T-helper 17 cell (primary cell): ENCODE measurements at regions not wholly inside any gene's neighbourhood (a gene's known extent, or its start where the extent isn't known, plus 50 kb on each side); places are given as distances from the start of the nearest gene placed in this dataset.

ENCODE experiments used
- ATAC-seq: fragments of 150-1000 bp; cut with Tn5 transposase; 2 replicates; pipeline ENCODE4 v1.10.0; 2021; ENCODE audit warnings: mild to moderate bottlenecking, moderate library complexity
- DNase-seq, 3 donors: peaks; one replicate each; pipeline versions ENCODE4 v3.0.0 to v3.0.0-alpha.2; 2020 to 2021
- H3K9me3 ChIP-seq: one replicate; pipeline ENCODE4 v1.7.0; 2013; ENCODE audit warnings: low read length, mild to moderate bottlenecking; ENCODE audit not compliant: control insufficient read depth, poor library complexity, severe bottlenecking
- H3K27ac Mint-ChIP-seq: one replicate; pipeline ENCODE4 v1.8.0; 2022; ENCODE audit warnings: mild to moderate bottlenecking, moderate library complexity, mixed read lengths
- H3K27me3 Mint-ChIP-seq: one replicate; pipeline ENCODE4 v1.8.0; 2022; ENCODE audit warnings: mixed read lengths
- H3K36me3 Mint-ChIP-seq: one replicate; pipeline ENCODE4 v1.8.0; 2022; ENCODE audit warnings: low read depth, mixed read lengths
- H3K4me1 Mint-ChIP-seq: one replicate; pipeline ENCODE4 v1.8.0; 2022; ENCODE audit warnings: mild to moderate bottlenecking, mixed read lengths
- H3K4me3 Mint-ChIP-seq: one replicate; pipeline ENCODE4 v1.8.0; 2022; ENCODE audit warnings: mild to moderate bottlenecking, moderate library complexity, mixed read lengths

DNA sequence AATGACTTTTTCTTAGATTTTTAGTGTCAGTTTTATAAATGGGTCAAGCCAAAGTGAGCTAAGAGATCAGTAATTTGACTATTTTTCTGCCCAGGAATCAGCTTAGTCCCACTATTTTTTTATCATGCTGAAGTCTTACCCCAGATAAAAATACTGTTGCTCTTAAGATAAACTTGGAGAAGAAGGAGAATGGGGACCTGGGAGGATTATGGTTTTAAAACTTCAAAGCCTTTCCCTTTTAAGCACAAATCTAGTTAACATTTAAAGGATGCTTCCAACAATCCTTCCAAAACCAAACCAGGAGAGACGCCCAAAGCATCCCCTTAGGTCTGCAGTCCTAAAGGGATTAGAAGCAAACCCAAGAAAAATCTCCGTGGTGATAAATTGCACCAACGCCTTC, 172.4 kb downstream of the SP3 start:
- Mint-ChIP-seq H3K36me3 (no peaks in the 10 kb centered on the region), H3K4me1 (no peaks in the 10 kb centered on the region), H3K27me3 (peaks cover 43% of the 10 kb centered on the region), H3K4me3 (no peak overlapping the region), H3K27ac (no peak overlapping the region)
- H3K9me3 ChIP-seq: no peaks in the 10 kb centered on the region
- DNase-seq (no peak), ATAC-seq (no peak)

DNA sequence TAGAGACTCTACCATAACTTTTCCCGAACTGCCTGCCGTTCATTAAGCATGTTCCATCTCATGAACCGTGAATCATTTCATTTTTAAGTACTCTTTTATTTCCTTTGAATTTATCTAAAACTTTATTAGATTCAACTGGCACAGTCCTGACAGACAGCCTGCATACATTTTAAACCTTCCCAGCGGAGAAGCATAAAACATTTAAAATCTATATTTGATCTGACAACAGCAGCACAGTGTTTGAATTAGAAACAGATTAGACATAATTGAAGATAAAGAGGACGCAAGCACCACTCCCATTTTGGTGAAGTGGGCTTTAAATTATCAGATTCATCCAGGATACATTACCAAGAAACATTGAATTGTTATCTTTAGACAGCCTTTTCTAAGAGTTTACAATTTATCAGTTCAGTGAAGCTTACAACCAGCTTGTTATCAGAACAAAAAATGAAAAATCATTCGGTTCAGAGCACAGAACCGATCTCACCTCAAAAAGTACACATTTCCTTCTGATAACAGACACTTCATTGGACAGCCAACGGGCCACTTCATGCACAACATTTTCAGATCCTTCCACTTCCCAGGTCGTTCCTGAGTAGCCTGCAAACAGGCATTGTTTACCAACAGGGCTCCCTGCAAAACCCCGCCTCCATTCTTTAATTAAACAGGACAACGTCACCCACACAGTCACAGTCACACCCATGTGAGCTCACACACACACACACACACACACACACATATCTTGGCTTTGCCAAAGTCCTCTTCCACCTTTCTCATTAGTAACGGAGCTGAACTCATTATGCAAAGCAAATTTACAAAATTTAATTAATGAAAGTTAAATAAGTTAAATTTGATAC, 171.2 kb downstream of the SP3 start:
- Mint-ChIP-seq H3K4me1 (no peaks in the 10 kb centered on the region), H3K27ac (no peak overlapping the region), H3K4me3 (no peak overlapping the region), H3K27me3 (peaks cover 46% of the 10 kb centered on the region), H3K36me3 (no peaks in the 10 kb centered on the region)
- H3K9me3 ChIP-seq: no peaks in the 10 kb centered on the region
- DNase-seq: no peak
- ATAC-seq: no peak

DNA sequence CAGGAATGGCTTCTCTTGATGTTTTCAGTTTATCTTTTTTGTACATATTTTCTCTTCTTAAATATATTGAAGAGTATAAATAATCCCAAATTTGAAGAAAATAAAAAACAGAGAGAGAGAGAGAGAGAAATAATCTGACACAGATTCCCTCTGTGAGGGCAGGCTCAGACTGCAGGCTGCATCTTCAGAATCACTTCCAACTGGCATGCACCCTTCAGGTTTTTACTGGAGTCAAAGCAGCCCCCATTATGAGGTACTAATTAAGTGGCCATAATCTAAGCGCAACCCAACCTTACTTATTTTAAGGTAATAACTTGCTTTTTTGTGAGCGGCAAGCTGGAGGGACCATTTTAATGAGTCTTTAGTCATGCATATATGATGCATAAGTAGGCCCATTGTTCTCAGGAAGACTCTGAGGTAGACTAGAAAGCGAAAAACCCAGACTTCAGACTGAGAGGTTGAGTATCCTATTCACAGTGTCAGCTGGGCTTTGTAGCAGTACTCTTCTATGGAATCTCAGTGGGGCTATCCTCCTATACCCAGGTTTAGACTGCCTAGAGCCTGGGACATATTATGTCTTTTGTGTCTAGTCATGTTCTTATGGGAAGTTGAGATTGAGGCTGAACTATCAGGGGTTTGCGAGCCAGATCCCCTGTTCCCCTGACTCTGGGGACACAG, 167.4 kb downstream of the SP3 start:
- H3K27me3 Mint-ChIP-seq: peaks cover 34% of the 10 kb centered on the region
- no peak overlapping the region for H3K4me3 Mint-ChIP-seq
- H3K4me1 Mint-ChIP-seq: no peaks in the 10 kb centered on the region
- H3K36me3 Mint-ChIP-seq: no peaks in the 10 kb centered on the region
- no peaks in the 10 kb centered on the region for H3K9me3 ChIP-seq
- ATAC-seq (no peak), DNase-seq (no peak)
- no peak overlapping the region for H3K27ac Mint-ChIP-seq

DNA sequence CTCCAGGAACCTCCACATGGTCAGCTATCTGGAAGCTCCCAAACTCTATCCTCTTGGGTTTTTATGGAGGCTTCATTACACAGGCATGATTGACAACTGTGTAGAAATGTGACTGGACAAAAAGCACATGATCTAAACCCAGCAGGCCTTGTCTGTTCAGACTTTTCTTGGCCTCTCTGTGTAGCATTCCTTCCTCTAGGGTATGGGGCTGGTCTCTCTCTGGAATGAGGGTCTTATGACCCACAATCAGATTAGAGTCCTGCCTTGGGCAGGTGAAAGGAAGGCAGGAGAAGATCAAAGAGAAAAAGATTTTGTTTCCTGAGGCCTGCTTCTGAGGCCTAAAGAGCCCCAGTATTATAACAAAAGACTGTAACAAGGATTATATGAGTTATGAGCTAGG, 162.7 kb downstream of the SP3 start:
- ATAC-seq: no peak
- peaks cover 2% of the 10 kb centered on the region for H3K36me3 Mint-ChIP-seq
- no peaks in the 10 kb centered on the region for H3K9me3 ChIP-seq
- no peaks in the 10 kb centered on the region for H3K4me1 Mint-ChIP-seq
- DNase-seq: no peak
- H3K27ac Mint-ChIP-seq: no peak overlapping the region
- peaks cover 24% of the 10 kb centered on the region for H3K27me3 Mint-ChIP-seq
- H3K4me3 Mint-ChIP-seq: no peak overlapping the region

DNA sequence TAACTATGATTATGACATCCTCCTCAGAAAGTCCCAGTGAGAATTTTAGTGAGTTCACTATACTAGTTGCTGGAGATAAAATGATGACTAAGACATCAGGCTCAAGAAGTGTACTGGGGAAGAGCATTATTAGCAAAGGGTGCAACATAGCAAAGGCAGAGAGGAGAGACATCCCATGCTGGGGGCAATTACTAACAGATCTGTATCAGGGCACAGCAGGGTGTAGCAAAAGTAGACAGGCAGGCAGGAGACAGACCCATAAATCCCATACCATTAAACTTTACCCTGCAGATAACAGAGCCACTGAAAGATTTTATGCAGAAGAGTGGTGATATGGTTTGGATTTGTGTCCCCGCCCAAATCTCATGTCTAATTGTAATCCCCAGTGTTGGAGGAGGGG, 161.7 kb downstream of the SP3 start:
- no peak overlapping the region for H3K27ac Mint-ChIP-seq

DNA sequence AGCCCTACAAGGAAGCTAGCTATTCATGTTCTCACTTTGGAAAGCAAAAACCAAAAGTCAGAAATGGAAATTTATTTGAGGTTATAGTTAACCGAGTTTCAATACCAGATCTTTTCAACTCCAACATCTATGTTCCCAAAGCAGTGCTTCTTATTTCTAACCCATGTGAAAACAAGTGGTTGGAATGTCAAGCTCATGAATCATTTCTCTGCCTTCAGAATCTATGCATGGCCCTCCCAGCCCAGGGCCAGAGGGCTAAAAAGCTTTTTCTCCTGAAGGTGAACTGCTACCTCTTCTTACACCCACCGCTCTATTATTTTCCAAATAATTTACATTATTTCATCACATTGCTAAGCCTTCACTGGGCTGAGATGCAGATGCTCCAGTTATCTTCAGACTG, 158.4 kb downstream of the SP3 start:
- no peak for ATAC-seq
- DNase-seq: no peak
- no peaks in the 10 kb centered on the region for H3K9me3 ChIP-seq
- peaks cover 2% of the 10 kb centered on the region for H3K36me3 Mint-ChIP-seq
- peaks cover 11% of the 10 kb centered on the region for H3K27me3 Mint-ChIP-seq
- no peak overlapping the region for H3K27ac Mint-ChIP-seq
- H3K4me1 Mint-ChIP-seq: no peaks in the 10 kb centered on the region
- H3K4me3 Mint-ChIP-seq: no peak overlapping the region

More for the DNA sequence above, 161.7 kb downstream of the SP3 start:
- Mint-ChIP-seq H3K36me3 (peaks cover 2% of the 10 kb centered on the region), H3K4me3 (no peak overlapping the region), H3K27me3 (peaks cover 19% of the 10 kb centered on the region), H3K4me1 (no peaks in the 10 kb centered on the region)
- H3K9me3 ChIP-seq: no peaks in the 10 kb centered on the region
- ATAC-seq (no peak), DNase-seq (no peak)

DNA sequence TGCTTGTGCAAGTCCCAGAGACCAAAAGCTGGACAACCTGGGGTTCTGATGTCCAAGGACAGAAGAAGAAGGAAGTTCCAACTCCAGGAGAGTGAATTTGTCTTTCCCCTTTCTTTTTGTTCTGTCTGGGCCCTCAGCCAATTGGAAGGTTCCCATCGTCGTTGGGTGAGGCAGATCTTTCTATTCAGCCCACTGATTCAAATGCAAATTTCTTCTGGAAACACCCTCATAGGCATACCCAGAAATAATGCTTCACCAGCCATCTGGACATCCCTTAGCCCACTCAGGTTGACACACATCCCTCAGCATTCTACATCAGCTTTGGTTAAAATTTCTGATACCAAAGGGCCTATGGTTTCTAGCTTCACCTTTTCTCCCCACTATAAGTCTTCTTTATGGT, 156.5 kb downstream of the SP3 start:
- H3K27ac Mint-ChIP-seq: no peak overlapping the region
- H3K36me3 Mint-ChIP-seq: peaks cover 2% of the 10 kb centered on the region
- DNase-seq: no peak

DNA sequence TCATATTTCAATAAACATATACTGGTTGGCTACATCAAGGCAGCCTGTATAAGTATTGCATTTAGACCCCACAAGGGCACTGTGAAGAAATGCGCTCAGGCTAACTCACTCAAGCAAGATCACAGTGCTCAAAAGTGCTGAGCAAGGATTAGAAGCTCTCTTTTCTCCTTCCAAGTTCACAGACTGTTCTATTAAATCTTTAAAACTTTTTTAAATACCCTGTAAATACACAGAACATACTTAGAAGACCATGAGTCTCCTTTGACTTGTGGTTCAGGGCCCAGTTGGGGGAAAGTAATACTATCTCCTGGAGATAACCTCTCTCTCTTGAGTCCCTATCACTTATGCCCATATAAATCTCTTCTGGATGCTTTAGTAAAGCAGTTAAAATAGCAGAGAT, 152.9 kb downstream of the SP3 start:
- DNase-seq: no peak
- peaks cover 3% of the 10 kb centered on the region for H3K36me3 Mint-ChIP-seq
- no peaks in the 10 kb centered on the region for H3K9me3 ChIP-seq
- no peak overlapping the region for H3K27ac Mint-ChIP-seq
- H3K4me1 Mint-ChIP-seq: no peaks in the 10 kb centered on the region
- no peak for ATAC-seq
- H3K4me3 Mint-ChIP-seq: no peak overlapping the region
- H3K27me3 Mint-ChIP-seq: peaks cover 17% of the 10 kb centered on the region

More for the DNA sequence above, 156.5 kb downstream of the SP3 start:
- H3K4me3 Mint-ChIP-seq: no peak overlapping the region
- no peak for ATAC-seq
- H3K9me3 ChIP-seq: no peaks in the 10 kb centered on the region
- H3K27me3 Mint-ChIP-seq: peaks cover 19% of the 10 kb centered on the region
- no peaks in the 10 kb centered on the region for H3K4me1 Mint-ChIP-seq

DNA sequence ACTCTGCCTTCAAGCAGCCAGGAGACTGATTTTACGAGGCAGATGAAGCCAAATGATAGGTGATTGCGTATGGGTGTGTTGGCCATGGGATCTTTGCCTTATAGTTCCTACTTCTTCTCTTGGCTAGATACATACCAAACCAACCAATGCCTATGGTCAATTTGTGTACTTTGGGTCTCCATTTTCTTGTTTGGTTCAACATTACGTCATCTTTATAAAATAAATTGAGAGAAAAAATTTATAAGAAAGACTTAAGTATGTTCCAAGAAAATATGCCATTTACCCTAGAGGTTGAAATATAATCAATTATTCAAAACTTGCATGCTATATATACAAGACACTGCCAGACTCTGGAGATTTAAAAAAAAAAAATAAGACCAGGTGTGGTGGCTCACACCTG, 150.9 kb downstream of the SP3 start:
- H3K4me3 Mint-ChIP-seq: no peak overlapping the region
- H3K36me3 Mint-ChIP-seq: peaks cover 3% of the 10 kb centered on the region
- no peaks in the 10 kb centered on the region for H3K9me3 ChIP-seq
- H3K4me1 Mint-ChIP-seq: no peaks in the 10 kb centered on the region
- no peak overlapping the region for H3K27ac Mint-ChIP-seq
- peaks cover 17% of the 10 kb centered on the region for H3K27me3 Mint-ChIP-seq
- DNase-seq (no peak), ATAC-seq (no peak)

DNA sequence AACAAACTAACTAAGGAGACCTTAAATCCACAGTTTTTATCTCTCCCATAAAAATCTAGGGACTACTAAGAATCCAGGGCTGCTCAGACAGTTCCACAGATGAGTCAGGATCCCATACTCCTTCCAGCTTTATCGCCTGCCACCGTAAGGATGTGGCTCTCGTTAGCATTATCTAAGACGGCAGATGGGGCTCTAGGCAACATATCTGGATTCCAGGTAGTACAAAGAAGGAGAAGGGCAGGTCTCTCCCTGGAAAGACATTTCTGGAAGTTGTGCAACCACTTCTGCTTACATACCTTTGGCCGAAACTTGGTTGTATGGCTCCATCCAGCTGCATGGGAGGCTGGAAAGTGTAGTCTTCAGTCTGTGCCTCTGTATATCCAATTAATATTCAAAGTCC, 149.4 kb downstream of the SP3 start:
- no peaks in the 10 kb centered on the region for H3K9me3 ChIP-seq
- H3K4me1 Mint-ChIP-seq: no peaks in the 10 kb centered on the region
- DNase-seq (no peak), ATAC-seq (no peak)
- H3K27me3 Mint-ChIP-seq: peaks cover 26% of the 10 kb centered on the region
- peaks cover 3% of the 10 kb centered on the region for H3K36me3 Mint-ChIP-seq
- H3K27ac Mint-ChIP-seq: no peak overlapping the region
- no peak overlapping the region for H3K4me3 Mint-ChIP-seq

DNA sequence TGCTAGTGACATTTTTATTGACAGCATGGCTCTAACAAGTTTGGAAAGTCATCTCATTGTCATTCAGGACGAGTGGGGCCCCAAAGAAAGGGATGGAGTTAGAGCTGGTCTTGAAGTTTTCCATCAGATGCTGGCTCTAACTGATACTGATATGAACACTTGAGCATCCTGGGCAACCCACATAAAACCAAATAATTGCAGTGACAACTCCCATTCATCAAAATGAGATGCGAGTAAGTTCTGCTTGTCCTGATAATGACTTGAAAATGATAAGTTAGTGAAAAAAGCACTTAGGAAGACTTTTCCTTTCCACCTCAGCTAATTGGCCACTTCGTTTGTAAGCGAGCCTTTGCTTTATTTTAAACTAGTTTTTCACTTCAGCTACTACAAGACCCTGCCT, 147.6 kb downstream of the SP3 start:
- DNase-seq: no peak
- peaks cover 4% of the 10 kb centered on the region for H3K9me3 ChIP-seq
- H3K36me3 Mint-ChIP-seq: peaks cover 8% of the 10 kb centered on the region
- no peaks in the 10 kb centered on the region for H3K4me1 Mint-ChIP-seq
- peaks cover 41% of the 10 kb centered on the region for H3K27me3 Mint-ChIP-seq
- no peak for ATAC-seq
- H3K4me3 Mint-ChIP-seq: no peak overlapping the region
- no peak overlapping the region for H3K27ac Mint-ChIP-seq

DNA sequence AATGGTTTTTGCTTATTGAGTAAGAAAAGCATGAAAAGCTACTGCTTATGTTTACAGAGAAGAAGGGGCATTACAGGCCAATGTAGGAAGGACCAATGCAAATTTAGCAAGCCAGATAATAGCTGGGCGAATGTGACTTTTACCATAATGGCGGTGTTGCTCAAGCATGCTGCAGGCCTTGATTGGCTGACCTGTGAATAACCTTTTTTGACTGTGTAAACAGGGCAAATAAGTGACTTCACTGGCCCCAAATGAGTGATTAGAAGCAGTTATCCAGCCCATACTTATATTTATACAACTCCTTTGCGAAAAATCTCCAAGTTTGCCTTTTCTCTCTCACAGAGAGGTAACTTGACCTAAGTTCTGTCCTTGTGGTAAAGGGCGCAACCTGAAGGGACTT, 146.9 kb downstream of the SP3 start:
- peaks cover 4% of the 10 kb centered on the region for H3K9me3 ChIP-seq
- no peak overlapping the region for H3K4me3 Mint-ChIP-seq
- no peak for DNase-seq
- H3K27ac Mint-ChIP-seq: no peak overlapping the region
- H3K27me3 Mint-ChIP-seq: peaks cover 41% of the 10 kb centered on the region
- ATAC-seq: no peak
- H3K36me3 Mint-ChIP-seq: peaks cover 8% of the 10 kb centered on the region
- no peaks in the 10 kb centered on the region for H3K4me1 Mint-ChIP-seq

DNA sequence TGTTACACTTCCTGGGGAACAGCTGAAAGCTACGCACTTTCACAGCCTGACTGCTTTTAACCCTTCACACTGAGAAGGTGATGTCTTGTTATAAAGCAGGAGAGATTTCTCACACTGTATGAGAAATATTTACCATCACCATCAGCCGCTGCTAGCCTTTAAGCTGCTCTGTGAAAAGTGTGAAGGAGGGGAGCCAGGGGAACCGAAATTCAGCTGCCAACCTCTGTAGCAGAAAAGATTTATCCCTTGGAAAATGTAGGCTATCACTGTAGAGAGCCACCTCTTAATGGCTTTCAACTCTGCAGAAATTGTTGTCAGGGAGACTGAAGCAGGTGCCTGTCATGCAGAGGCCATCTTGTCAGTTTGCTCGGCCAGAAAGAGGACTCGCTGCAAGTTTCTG, 145.3 kb downstream of the SP3 start:
- ATAC-seq (no peak), DNase-seq (no peak)
- H3K4me3 Mint-ChIP-seq: no peak overlapping the region
- peaks cover 45% of the 10 kb centered on the region for H3K27me3 Mint-ChIP-seq
- peaks cover 6% of the 10 kb centered on the region for H3K36me3 Mint-ChIP-seq
- H3K9me3 ChIP-seq: peaks cover 4% of the 10 kb centered on the region
- H3K4me1 Mint-ChIP-seq: no peaks in the 10 kb centered on the region
- no peak overlapping the region for H3K27ac Mint-ChIP-seq

DNA sequence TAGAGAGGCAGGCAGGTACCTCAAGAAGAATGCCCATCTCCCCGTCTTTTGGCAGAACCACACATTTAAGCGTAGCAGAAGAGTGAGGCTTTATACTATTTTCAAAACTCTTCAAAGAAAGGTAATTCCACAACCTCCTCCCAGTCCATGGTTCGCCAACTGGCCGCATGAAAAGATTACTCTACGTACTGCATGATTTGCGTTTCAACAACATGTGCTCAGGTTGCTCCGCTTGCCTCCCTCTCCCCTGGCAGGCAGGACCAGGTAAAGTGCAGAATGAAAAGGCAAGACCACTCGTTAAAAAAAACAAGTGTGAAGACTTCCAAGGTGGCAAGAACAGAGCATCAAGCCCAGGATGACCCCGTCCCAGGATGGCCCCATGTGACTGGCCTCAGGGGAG, 143.7 kb downstream of the SP3 start:
- Mint-ChIP-seq H3K4me3 (no peak overlapping the region), H3K36me3 (peaks cover 5% of the 10 kb centered on the region), H3K27ac (no peak overlapping the region), H3K27me3 (peaks cover 52% of the 10 kb centered on the region), H3K4me1 (no peaks in the 10 kb centered on the region)
- no peak for ATAC-seq
- peaks cover 4% of the 10 kb centered on the region for H3K9me3 ChIP-seq
- DNase-seq: no peak
